Neural crest cell (in vitro differentiated cells): ENCODE measurements at regions not wholly inside any gene's neighbourhood (a gene's known extent, or its start where the extent isn't known, plus 50 kb on each side); places are given as distances from the start of the nearest gene placed in this dataset.
A peak's percentile ranks its signal among the peaks of the same experiment; 100 is the strongest.

ENCODE experiments used
- DNase-seq: peaks from one replicate; pipeline ENCODE4 v3.0.0; 2021; ENCODE audit warnings: low read depth, mixed read lengths, low spot score
- H3K27ac Mint-ChIP-seq: one replicate; pipeline ENCODE4 v1.8.0; 2021; ENCODE audit warnings: mild to moderate bottlenecking, mixed read lengths; ENCODE audit not compliant: unreplicated experiment
- H3K27me3 Mint-ChIP-seq: 2 replicates; pipeline ENCODE4 v1.8.0; 2021; ENCODE audit warnings: low read depth, mild to moderate bottlenecking, mixed read lengths
- H3K36me3 Mint-ChIP-seq: 2 replicates; pipeline ENCODE4 v1.8.0; 2021; ENCODE audit warnings: low read depth, mild to moderate bottlenecking, mixed read lengths
- H3K4me1 Mint-ChIP-seq: 2 replicates; pipeline ENCODE4 v1.8.0; 2021; ENCODE audit warnings: mixed read lengths
- H3K4me3 Mint-ChIP-seq: one replicate; pipeline ENCODE4 v1.8.0; 2021; ENCODE audit warnings: mild to moderate bottlenecking, mixed read lengths
- H3K9me3 Mint-ChIP-seq: 2 replicates; pipeline ENCODE4 v1.8.0; 2021; ENCODE audit warnings: mixed read lengths
- CTCF ChIP-seq: fragments of 200-600 bp; sonication (generic); conservative IDR thresholded peaks from 2 replicates; pipeline ENCODE4 v1.5.0; 2021; ENCODE audit warnings: antibody characterized with exemption, mild to moderate bottlenecking

DNA sequence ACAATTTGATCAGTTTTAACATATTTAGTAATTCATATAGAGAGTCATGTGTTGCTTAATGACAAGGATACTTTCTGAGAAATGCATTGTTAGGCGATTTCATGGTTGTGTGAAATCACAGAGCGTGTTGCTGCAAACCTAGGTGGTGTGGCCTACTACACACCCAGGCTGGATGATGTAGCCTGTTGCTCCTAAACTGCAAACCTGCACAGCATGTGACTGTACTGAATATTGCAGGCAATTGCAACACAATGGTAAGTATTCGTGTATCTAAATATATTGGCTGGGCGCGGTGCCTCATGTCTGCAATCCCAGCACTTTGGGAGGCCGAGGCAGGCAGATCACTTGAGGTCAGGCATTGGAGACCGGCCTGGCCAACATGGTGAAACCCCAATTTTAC lies 73.7 kb upstream of the BAIAP2L1 start:
- no peak for TF ChIP-seq CTCF
- peaks cover 6% of the 10 kb centered on the region for H3K4me1 Mint-ChIP-seq
- H3K27me3 Mint-ChIP-seq = peaks cover 25% of the 10 kb centered on the region
- DNase-seq = no peak
- H3K9me3 Mint-ChIP-seq = no peaks in the 10 kb centered on the region
- H3K27ac Mint-ChIP-seq = no peak overlapping the region
- H3K36me3 Mint-ChIP-seq = no peaks in the 10 kb centered on the region
- no peak overlapping the region for H3K4me3 Mint-ChIP-seq

GRCh38 chr7:98472521-98472954 lies 71.6 kb upstream of the BAIAP2L1 start:
- no peaks in the 10 kb centered on the region for H3K9me3 Mint-ChIP-seq
- H3K27ac Mint-ChIP-seq = no peak overlapping the region
- DNase-seq = no peak
- no peaks in the 10 kb centered on the region for H3K36me3 Mint-ChIP-seq
- peaks cover 37% of the 10 kb centered on the region for H3K27me3 Mint-ChIP-seq
- TF ChIP-seq CTCF = no peak
- peaks cover 6% of the 10 kb centered on the region for H3K4me1 Mint-ChIP-seq
- H3K4me3 Mint-ChIP-seq = no peak overlapping the region

GRCh38 chr7:98470485-98471240 lies 69.8 kb upstream of the BAIAP2L1 start:
- peaks cover 41% of the 10 kb centered on the region for H3K27me3 Mint-ChIP-seq
- peak; percentile 43 for DNase-seq
- H3K9me3 Mint-ChIP-seq = no peaks in the 10 kb centered on the region
- H3K27ac Mint-ChIP-seq = no peak overlapping the region
- no peaks in the 10 kb centered on the region for H3K36me3 Mint-ChIP-seq
- TF ChIP-seq CTCF = no peak
- H3K4me1 Mint-ChIP-seq = no peaks in the 10 kb centered on the region
- peak overlapping the region; percentile 66 for H3K4me3 Mint-ChIP-seq

GRCh38 chr7:98469088-98469487 lies 68.2 kb upstream of the BAIAP2L1 start:
- H3K27me3 Mint-ChIP-seq = peaks cover 45% of the 10 kb centered on the region
- no peak for DNase-seq
- no peaks in the 10 kb centered on the region for H3K4me1 Mint-ChIP-seq

GRCh38 chr7:98467570-98468312 lies 66.9 kb upstream of the BAIAP2L1 start:
- Mint-ChIP-seq H3K36me3 (no peaks in the 10 kb centered on the region), H3K27me3 (peaks cover 44% of the 10 kb centered on the region), H3K27ac (no peak overlapping the region), H3K9me3 (no peaks in the 10 kb centered on the region), H3K4me1 (no peaks in the 10 kb centered on the region), H3K4me3 (no peak overlapping the region)
- no peak for DNase-seq
- TF ChIP-seq CTCF = no peak

More at GRCh38 chr7:98469088-98469487, 68.2 kb upstream of the BAIAP2L1 start:
- TF ChIP-seq CTCF = no peak
- no peaks in the 10 kb centered on the region for H3K9me3 Mint-ChIP-seq
- no peak overlapping the region for H3K27ac Mint-ChIP-seq
- H3K36me3 Mint-ChIP-seq = no peaks in the 10 kb centered on the region
- no peak overlapping the region for H3K4me3 Mint-ChIP-seq
